GM23338 (cell line): ENCODE measurements at regions not wholly inside any gene's neighbourhood (a gene's known extent, or its start where the extent isn't known, plus 50 kb on each side); places are given as distances from the start of the nearest gene placed in this dataset.

Experiments
- ATAC-seq: fragments of 200-7000 bp; cut with Tn5 transposase; 3 replicates; pipeline ENCODE4 v1.9.1; 2020
- DNase-seq: peaks from one replicate; pipeline ENCODE4 v3.0.0-alpha.2; 2015; ENCODE audit warnings: low spot score
- H2AFZ ChIP-seq: fragments of 200-600 bp; sonication (generic); 2 replicates; pipeline ENCODE4 v1.8.0; 2016; ENCODE audit warnings: antibody characterized with exemption, mild to moderate bottlenecking, moderate library complexity
- H3F3A ChIP-seq: fragments of 200-600 bp; sonication (generic); replicated peaks from 2 replicates; pipeline ENCODE4 v1.8.0; 2017; ENCODE audit warnings: antibody characterized with exemption, mixed run types, low read depth
- H3K27ac ChIP-seq: fragments of 200-600 bp; sonication (generic); 2 replicates; pipeline ENCODE4 v1.6.1; 2016; ENCODE audit warnings: low read depth
- H3K27me3 ChIP-seq: fragments of 200-600 bp; sonication (generic); 2 replicates; pipeline ENCODE4 v1.8.0; 2016; ENCODE audit warnings: mild to moderate bottlenecking, mixed run types, moderate library complexity; ENCODE audit not compliant: insufficient read depth
- H3K36me3 ChIP-seq: fragments of 200-600 bp; sonication (generic); 2 replicates; pipeline ENCODE4 v1.8.0; 2016; ENCODE audit warnings: mild to moderate bottlenecking; ENCODE audit not compliant: insufficient read depth
- H3K4me1 ChIP-seq: fragments of 200-600 bp; sonication (generic); 2 replicates; pipeline ENCODE4 v1.8.0; 2016; ENCODE audit warnings: mild to moderate bottlenecking, moderate library complexity; ENCODE audit not compliant: insufficient read depth
- H3K4me2 ChIP-seq: fragments of 200-600 bp; sonication (generic); 2 replicates; pipeline ENCODE4 v1.7.1; 2017; ENCODE audit warnings: mixed run types
- H3K4me3 ChIP-seq: fragments of 200-600 bp; sonication (generic); 2 replicates; pipeline ENCODE4 v1.6.1; 2016; ENCODE audit warnings: mixed run types
- H3K79me2 ChIP-seq: fragments of 200-600 bp; sonication (generic); replicated peaks from 2 replicates; pipeline ENCODE4 v1.8.0; 2017; ENCODE audit warnings: mild to moderate bottlenecking; ENCODE audit not compliant: insufficient read depth
- H3K9me2 ChIP-seq: fragments of 200-600 bp; sonication (generic); 2 replicates; pipeline ENCODE4 v1.8.0; 2017; ENCODE audit not compliant: insufficient read depth
- H4K20me1 ChIP-seq: fragments of 200-600 bp; sonication (generic); replicated peaks from 2 replicates; pipeline ENCODE4 v1.8.0; 2017; ENCODE audit warnings: mild to moderate bottlenecking; ENCODE audit not compliant: insufficient read depth
- H3K27ac Mint-ChIP-seq: 2 replicates; pipeline ENCODE4 v1.8.0; 2020; ENCODE audit warnings: inconsistent platforms, mild to moderate bottlenecking, moderate library complexity, mixed read lengths
- H3K27me3 Mint-ChIP-seq: 3 replicates; pipeline ENCODE4 v1.8.0; 2022; ENCODE audit warnings: low read depth, mild to moderate bottlenecking, moderate library complexity, mixed read lengths, inconsistent platforms; ENCODE audit not compliant: insufficient read depth, poor library complexity
- H3K36me3 Mint-ChIP-seq: 3 replicates; pipeline ENCODE4 v1.8.0; 2021; ENCODE audit warnings: low read depth, mild to moderate bottlenecking, inconsistent platforms, moderate library complexity, mixed read lengths
- H3K4me1 Mint-ChIP-seq: 3 replicates; pipeline ENCODE4 v1.8.0; 2020; ENCODE audit warnings: mild to moderate bottlenecking, inconsistent platforms, mixed read lengths
- H3K4me3 Mint-ChIP-seq: 3 replicates; pipeline ENCODE4 v1.8.0; 2021; ENCODE audit warnings: moderate library complexity, mild to moderate bottlenecking, inconsistent platforms, mixed read lengths
- H3K9me3 Mint-ChIP-seq: 3 replicates; pipeline ENCODE4 v1.8.0; 2020; ENCODE audit warnings: moderate library complexity, mild to moderate bottlenecking, inconsistent platforms, mixed read lengths
- CREB1 ChIP-seq: fragments of 250-450 bp; sonication (Bioruptor Pico); IDR thresholded peaks from 2 replicates; pipeline ENCODE4 v1.5.0; 2020; ENCODE audit warnings: low read depth, mild to moderate bottlenecking, moderate library complexity
- CTCF ChIP-seq, 2 experiments: fragments of 200-600 bp in 1 of 2; sonication (generic) in 1 of 2; conservative IDR thresholded peaks; 2 replicates each; pipeline versions ENCODE4 v1.5.1 to v1.6.1; 2016 to 2017; ENCODE audit warnings: antibody characterized with exemption in 2 of 2, low read depth in 2 of 2, mild to moderate bottlenecking in 2 of 2, moderate library complexity in 1 of 2
- ETS1 ChIP-seq: IDR thresholded peaks from 2 replicates; pipeline ENCODE4 v1.6.1; 2016; ENCODE audit warnings: antibody characterized with exemption
- EZH2 ChIP-seq: fragments of 200-600 bp; sonication (generic); IDR thresholded peaks from one replicate; pipeline ENCODE4 v1.8.0; 2017; ENCODE audit warnings: antibody characterized with exemption, mild to moderate bottlenecking, low read depth; ENCODE audit not compliant: unreplicated experiment
- EZH2phosphoT487 ChIP-seq: fragments of 200-600 bp; sonication (generic); IDR thresholded peaks from one replicate; pipeline ENCODE4 v1.8.1; 2018; ENCODE audit warnings: antibody characterized with exemption; ENCODE audit not compliant: unreplicated experiment
- JUNB ChIP-seq: IDR thresholded peaks from one replicate; pipeline ENCODE4 v1.6.1; 2016; ENCODE audit warnings: antibody characterized with exemption; ENCODE audit not compliant: unreplicated experiment
- NANOG ChIP-seq: IDR thresholded peaks from 2 replicates; pipeline ENCODE4 v1.6.1; 2016; ENCODE audit warnings: antibody characterized with exemption, borderline replicate concordance
- POLR2AphosphoS5 ChIP-seq: IDR thresholded peaks from 2 replicates; pipeline ENCODE4 v1.6.1; 2016; ENCODE audit warnings: antibody characterized with exemption, low read depth
- STAT1 ChIP-seq: IDR thresholded peaks from one replicate; pipeline ENCODE4 v1.6.1; 2016; ENCODE audit warnings: antibody characterized with exemption; ENCODE audit not compliant: unreplicated experiment
- ZNF114 ChIP-seq: fragments of 250-450 bp; sonication (Bioruptor Pico); IDR thresholded peaks from 2 replicates; pipeline ENCODE4 v1.5.0; 2020; ENCODE audit warnings: mild to moderate bottlenecking, moderate library complexity
- ZNF331 ChIP-seq: fragments of 250-450 bp; sonication (Bioruptor Pico); IDR thresholded peaks from 2 replicates; pipeline ENCODE4 v1.5.0; 2020; ENCODE audit warnings: low read depth, mild to moderate bottlenecking, moderate library complexity
- ZNF462 ChIP-seq: fragments of 250-450 bp; sonication (Bioruptor Pico); IDR thresholded peaks from 2 replicates; pipeline ENCODE4 v1.5.0; 2020; ENCODE audit warnings: mild to moderate bottlenecking, moderate library complexity

GRCh38 chr17:12257176-12257575 lies 236.5 kb downstream of the MAP2K4 start:
- H2AFZ ChIP-seq = no peak overlapping the region
- Mint-ChIP-seq H3K4me1 (no peaks in the 10 kb centered on the region; the same call in 2 of the 3 replicates), H3K27ac (no peak overlapping the region), H3K27me3 (peaks cover 10% of the 10 kb centered on the region), H3K36me3 (peaks cover 1% of the 10 kb centered on the region; the same call in 2 of the 3 replicates), H3K9me3 (peaks cover 16% of the 10 kb centered on the region), H3K4me3 (no peak overlapping the region)
- H3K4me2 ChIP-seq = no peak overlapping the region
- H3K4me1 ChIP-seq = no peaks in the 10 kb centered on the region
- H3K4me3 ChIP-seq = no peak overlapping the region
- H3K9me2 ChIP-seq = no peaks in the 10 kb centered on the region
- TF ChIP-seq ZNF331 (CRISPR knock-in tag) (no peak), JUNB (no peak), CTCF (conservative IDR thresholded peaks at IDR 0.05; ENCODE audit: low read depth in 2 of 2) (no peak), ETS1 (no peak), STAT1 (no peak), POLR2AphosphoS5 (no peak)
- peaks cover 6% of the 10 kb centered on the region for H3F3A ChIP-seq
- 0 out of 2 replicates have a peak, but pooled peaks cover 3% of the 10 kb centered on the region for H3K36me3 ChIP-seq
- no peak overlapping the region for H3K27ac ChIP-seq
- no peaks in the 10 kb centered on the region for H3K79me2 ChIP-seq
- no peak for DNase-seq
- ATAC-seq = no peak
- H4K20me1 ChIP-seq = no peaks in the 10 kb centered on the region
- no peaks in the 10 kb centered on the region for H3K27me3 ChIP-seq

- Mint-ChIP-seq H3K4me3 (no peak overlapping the region), H3K27me3 (no peaks in the 10 kb centered on the region), H3K27ac (no peak overlapping the region), H3K9me3 (peaks cover 19% of the 10 kb centered on the region), H3K36me3 (peaks cover 4% of the 10 kb centered on the region; the same call in 2 of the 3 replicates), H3K4me1 (no peaks in the 10 kb centered on the region; the same call in 2 of the 3 replicates)
- Histone ChIP-seq H3K9me2 (no peaks in the 10 kb centered on the region), H2AFZ (no peak overlapping the region), H3K27ac (no peak overlapping the region), H3F3A (peaks cover 6% of the 10 kb centered on the region), H3K79me2 (no peaks in the 10 kb centered on the region), H4K20me1 (no peaks in the 10 kb centered on the region), H3K4me2 (no peak overlapping the region), H3K4me1 (no peaks in the 10 kb centered on the region), H3K27me3 (no peaks in the 10 kb centered on the region), H3K36me3 (0 out of 2 replicates have a peak, but pooled peaks cover 3% of the 10 kb centered on the region), H3K4me3 (no peak overlapping the region)
- no peak for ATAC-seq
- DNase-seq = no peak
- no peak for TF ChIP-seq ZNF462 (CRISPR knock-in tag)
- TF ChIP-seq ETS1 = no peak
- TF ChIP-seq ZNF114 (CRISPR knock-in tag) = no peak
- TF ChIP-seq EZH2 = no peak
- no peak for TF ChIP-seq EZH2phosphoT487
- TF ChIP-seq NANOG = no peak
- no peak for TF ChIP-seq CREB1 (CRISPR knock-in tag)
- no peak for TF ChIP-seq POLR2AphosphoS5
Measured at GRCh38 chr17:12261354-12261753, 240.7 kb downstream of the MAP2K4 start.
